ENCODE measurements at regions not wholly inside any gene's neighbourhood (a gene's known extent, or its start where the extent isn't known, plus 50 kb on each side); places are given as distances from the start of the nearest gene placed in this dataset.

DNA sequence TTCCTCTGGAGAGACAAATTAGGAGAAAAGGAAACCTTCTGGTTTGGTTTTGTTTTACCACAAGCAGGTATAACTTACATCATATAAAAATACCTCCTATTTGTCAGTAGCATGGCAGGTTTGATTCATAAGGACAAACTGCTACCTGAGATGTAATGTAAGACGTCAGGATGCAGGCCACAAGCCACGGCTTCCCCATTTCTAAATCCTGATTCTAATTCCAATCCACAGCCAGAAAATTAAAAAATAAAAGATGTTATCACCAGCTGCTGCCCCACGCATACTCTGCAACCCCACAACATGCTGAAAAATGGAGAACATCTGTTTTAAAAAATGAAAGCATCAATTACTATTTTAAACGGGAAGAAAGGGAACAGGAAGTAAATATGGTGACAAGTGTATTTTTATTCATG is 197.6 kb downstream of the BCL11A start:
- TF ChIP-seq, protein P1, sequence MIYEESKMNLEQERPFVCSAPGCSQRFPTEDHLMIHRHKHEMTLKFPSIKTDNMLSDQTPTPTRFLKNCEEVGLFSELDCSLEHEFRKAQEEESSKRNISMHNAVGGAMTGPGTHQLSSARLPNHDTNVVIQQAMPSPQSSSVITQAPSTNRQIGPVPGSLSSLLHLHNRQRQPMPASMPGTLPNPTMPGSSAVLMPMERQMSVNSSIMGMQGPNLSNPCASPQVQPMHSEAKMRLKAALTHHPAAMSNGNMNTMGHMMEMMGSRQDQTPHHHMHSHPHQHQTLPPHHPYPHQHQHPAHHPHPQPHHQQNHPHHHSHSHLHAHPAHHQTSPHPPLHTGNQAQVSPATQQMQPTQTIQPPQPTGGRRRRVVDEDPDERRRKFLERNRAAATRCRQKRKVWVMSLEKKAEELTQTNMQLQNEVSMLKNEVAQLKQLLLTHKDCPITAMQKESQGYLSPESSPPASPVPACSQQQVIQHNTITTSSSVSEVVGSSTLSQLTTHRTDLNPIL (CRISPR knock-in tag; IDR thresholded peaks at IDR 0.05; ENCODE audit: low read depth), result no peak
- TF ChIP-seq PPARA (CRISPR knock-in tag; IDR thresholded peaks at IDR 0.05; ENCODE audit: borderline replicate concordance), result no peak
- no peak for TF ChIP-seq TOX (CRISPR knock-in tag; IDR thresholded peaks at IDR 0.05; ENCODE audit: borderline replicate concordance)
- no peak for TF ChIP-seq RARB (CRISPR knock-in tag; IDR thresholded peaks at IDR 0.05)
